Esophagus muscularis mucosa (tissue), 3 donors: ENCODE measurements at regions not wholly inside any gene's neighbourhood (a gene's known extent, or its start where the extent isn't known, plus 50 kb on each side); places are given as distances from the start of the nearest gene placed in this dataset.

ENCODE experiments used
- CTCF ChIP-seq, 3 experiments: fragments of 200-600 bp in 2 of 3; fragments of 450-650 bp in 1 of 3; sonication (generic) in 2 of 3; IDR thresholded peaks; one replicate each; pipeline ENCODE4 v1.5.1; 2017 to 2019; ENCODE audit warnings: antibody characterized with exemption in 3 of 3, mild to moderate bottlenecking in 2 of 3, moderate library complexity in 1 of 3
- POLR2AphosphoS5 ChIP-seq, 2 donors: sonication (generic); formaldehyde crosslinking; IDR thresholded peaks; one replicate each; pipeline ENCODE4 v1.6.1; 2017; ENCODE audit warnings: antibody characterized with exemption in 2 of 2

GRCh38 chr4:187094144-187094543 is 370.5 kb upstream of the FAT1 start:
- TF ChIP-seq POLR2AphosphoS5 (IDR thresholded peaks at IDR 0.05) (no peak), CTCF (IDR thresholded peaks at IDR 0.05) (no peak)
